ENCODE measurements at regions not wholly inside any gene's neighbourhood (a gene's known extent, or its start where the extent isn't known, plus 50 kb on each side); places are given as distances from the start of the nearest gene placed in this dataset.

DNA sequence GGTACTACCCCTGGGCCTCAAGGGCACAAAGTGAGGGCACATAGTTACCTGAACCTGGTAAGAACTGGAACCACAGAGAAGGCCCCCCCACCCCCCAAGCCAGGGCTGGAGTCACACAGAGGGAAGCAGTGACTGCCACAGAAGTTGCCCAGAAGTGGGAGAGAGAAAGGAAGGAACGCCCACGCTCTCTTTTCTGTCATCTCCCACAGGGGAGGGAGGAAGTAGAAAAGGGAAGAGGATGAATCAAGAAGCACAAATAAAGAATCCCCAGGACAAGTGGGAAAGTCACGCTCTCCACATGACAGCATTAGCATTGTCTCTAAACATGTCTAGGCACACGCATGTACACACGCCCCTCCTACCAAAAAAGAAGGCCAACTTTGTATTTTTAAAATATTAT is 114.7 kb upstream of the FRMD4B start (continued):
- TF ChIP-seq, protein P1, sequence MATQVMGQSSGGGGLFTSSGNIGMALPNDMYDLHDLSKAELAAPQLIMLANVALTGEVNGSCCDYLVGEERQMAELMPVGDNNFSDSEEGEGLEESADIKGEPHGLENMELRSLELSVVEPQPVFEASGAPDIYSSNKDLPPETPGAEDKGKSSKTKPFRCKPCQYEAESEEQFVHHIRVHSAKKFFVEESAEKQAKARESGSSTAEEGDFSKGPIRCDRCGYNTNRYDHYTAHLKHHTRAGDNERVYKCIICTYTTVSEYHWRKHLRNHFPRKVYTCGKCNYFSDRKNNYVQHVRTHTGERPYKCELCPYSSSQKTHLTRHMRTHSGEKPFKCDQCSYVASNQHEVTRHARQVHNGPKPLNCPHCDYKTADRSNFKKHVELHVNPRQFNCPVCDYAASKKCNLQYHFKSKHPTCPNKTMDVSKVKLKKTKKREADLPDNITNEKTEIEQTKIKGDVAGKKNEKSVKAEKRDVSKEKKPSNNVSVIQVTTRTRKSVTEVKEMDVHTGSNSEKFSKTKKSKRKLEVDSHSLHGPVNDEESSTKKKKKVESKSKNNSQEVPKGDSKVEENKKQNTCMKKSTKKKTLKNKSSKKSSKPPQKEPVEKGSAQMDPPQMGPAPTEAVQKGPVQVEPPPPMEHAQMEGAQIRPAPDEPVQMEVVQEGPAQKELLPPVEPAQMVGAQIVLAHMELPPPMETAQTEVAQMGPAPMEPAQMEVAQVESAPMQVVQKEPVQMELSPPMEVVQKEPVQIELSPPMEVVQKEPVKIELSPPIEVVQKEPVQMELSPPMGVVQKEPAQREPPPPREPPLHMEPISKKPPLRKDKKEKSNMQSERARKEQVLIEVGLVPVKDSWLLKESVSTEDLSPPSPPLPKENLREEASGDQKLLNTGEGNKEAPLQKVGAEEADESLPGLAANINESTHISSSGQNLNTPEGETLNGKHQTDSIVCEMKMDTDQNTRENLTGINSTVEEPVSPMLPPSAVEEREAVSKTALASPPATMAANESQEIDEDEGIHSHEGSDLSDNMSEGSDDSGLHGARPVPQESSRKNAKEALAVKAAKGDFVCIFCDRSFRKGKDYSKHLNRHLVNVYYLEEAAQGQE (IDR thresholded peaks at IDR 0.05; ENCODE audit: low read depth, low read length), result no peak
- TF ChIP-seq MXI1 (IDR thresholded peaks at IDR 0.05; ENCODE audit: low read depth, low read length), result no peak
- TF ChIP-seq RCOR1 (conservative IDR thresholded peaks at IDR 0.05; ENCODE audit: low read depth, low read length), result no peak

DNA sequence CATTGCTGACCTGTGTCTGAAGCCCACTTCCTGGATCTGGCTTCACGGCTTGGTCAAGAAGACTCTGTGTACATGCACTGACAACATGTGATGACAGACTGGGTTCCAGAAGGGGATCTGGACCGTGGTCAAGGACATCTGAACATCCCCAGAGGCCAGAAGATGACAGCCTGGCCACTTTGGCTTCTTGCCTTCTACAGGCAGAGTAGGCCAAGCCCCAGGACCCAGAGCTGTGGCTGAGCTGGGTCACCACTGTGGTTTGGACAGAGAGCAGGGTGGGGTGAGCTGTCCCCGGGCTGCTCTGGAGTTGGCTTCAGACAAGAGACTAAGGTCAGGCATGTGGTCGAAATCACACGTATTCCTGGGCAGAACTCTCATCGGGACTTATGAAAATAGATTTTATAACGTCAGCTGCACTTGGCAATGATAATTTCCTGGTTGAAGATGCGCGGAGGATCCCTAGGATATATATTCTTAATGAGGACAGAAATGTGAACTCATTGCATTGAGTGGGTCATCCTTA is 114.1 kb upstream of the FRMD4B start:
- Histone ChIP-seq H3K4me1 (ENCODE audit: control insufficient read depth, insufficient read depth, low read length) (no peaks in the 10 kb centered on the region), H3K9ac (ENCODE audit: control insufficient read depth, insufficient read depth, low read length) (no peak overlapping the region), H3K27me3 (replicated peaks in 1 of 2; ENCODE audit: control insufficient read depth in 2 of 2, insufficient read depth in 2 of 2, low read length in 1 of 2) (no peaks in the 10 kb centered on the region; a peak in 1 of 4 replicates), H4K20me1 (ENCODE audit: control insufficient read depth, insufficient read depth) (no peaks in the 10 kb centered on the region), H3K79me2 (ENCODE audit: control insufficient read depth, insufficient read depth, low read length) (no peaks in the 10 kb centered on the region), H3K4me2 (ENCODE audit: control insufficient read depth, insufficient read depth) (no peak overlapping the region), H3K27ac (ENCODE audit: control insufficient read depth, insufficient read depth) (no peak overlapping the region), H2AFZ (ENCODE audit: control insufficient read depth, low read depth, low read length) (no peak overlapping the region), H3K36me3 (ENCODE audit: control insufficient read depth in 2 of 2, insufficient read depth in 2 of 2, low read length in 1 of 2) (no peaks in the 10 kb centered on the region), H3K4me3 (no peak overlapping the region), H3K9me3 (replicated peaks; ENCODE audit: control insufficient read depth, insufficient read depth, low read length) (no peaks in the 10 kb centered on the region)
- ATAC-seq (no peak), DNase-seq (ENCODE audit: low read depth, low spot score) (no peak), FAIRE-seq (no peak)
- RAD21 ChIA-PET (ENCODE audit: unreplicated experiment), result no interaction called here
- intact Hi-C loops (cut with micrococcal nuclease; ENCODE audit: unreplicated experiment), result no loop called here
- CTCF ChIA-PET, result no interaction called here
- SMC1A ChIA-PET (ENCODE audit: uncharacterized antibody, unreplicated experiment), result no interaction called here
- in situ Hi-C loops (cut with MboI), result no loop called here
- 31% methylated on average over 9 of the region's 9 CpGs for WGBS (ENCODE audit: insufficient coverage, insufficient replicate concordance, low lambda C conversion rate, missing lambda C conversion rate)
- BruUV-seq (replicated peaks), result no TSS peak
- POLR2A ChIA-PET, result no interaction called here
- no peak for TF ChIP-seq NFYB (IDR thresholded peaks at IDR 0.05; ENCODE audit: insufficient read depth, low read depth, low read length)
- no peak for TF ChIP-seq WRNIP1 (IDR thresholded peaks at IDR 0.05; ENCODE audit: borderline replicate concordance, low read depth, low read length)
- no peak for TF ChIP-seq RFX5 (IDR thresholded peaks at IDR 0.05; ENCODE audit: low read depth, low read length)
- no peak for TF ChIP-seq ASH2L (IDR thresholded peaks at IDR 0.05; ENCODE audit: borderline replicate concordance, low read depth)
- TF ChIP-seq, protein P2, sequence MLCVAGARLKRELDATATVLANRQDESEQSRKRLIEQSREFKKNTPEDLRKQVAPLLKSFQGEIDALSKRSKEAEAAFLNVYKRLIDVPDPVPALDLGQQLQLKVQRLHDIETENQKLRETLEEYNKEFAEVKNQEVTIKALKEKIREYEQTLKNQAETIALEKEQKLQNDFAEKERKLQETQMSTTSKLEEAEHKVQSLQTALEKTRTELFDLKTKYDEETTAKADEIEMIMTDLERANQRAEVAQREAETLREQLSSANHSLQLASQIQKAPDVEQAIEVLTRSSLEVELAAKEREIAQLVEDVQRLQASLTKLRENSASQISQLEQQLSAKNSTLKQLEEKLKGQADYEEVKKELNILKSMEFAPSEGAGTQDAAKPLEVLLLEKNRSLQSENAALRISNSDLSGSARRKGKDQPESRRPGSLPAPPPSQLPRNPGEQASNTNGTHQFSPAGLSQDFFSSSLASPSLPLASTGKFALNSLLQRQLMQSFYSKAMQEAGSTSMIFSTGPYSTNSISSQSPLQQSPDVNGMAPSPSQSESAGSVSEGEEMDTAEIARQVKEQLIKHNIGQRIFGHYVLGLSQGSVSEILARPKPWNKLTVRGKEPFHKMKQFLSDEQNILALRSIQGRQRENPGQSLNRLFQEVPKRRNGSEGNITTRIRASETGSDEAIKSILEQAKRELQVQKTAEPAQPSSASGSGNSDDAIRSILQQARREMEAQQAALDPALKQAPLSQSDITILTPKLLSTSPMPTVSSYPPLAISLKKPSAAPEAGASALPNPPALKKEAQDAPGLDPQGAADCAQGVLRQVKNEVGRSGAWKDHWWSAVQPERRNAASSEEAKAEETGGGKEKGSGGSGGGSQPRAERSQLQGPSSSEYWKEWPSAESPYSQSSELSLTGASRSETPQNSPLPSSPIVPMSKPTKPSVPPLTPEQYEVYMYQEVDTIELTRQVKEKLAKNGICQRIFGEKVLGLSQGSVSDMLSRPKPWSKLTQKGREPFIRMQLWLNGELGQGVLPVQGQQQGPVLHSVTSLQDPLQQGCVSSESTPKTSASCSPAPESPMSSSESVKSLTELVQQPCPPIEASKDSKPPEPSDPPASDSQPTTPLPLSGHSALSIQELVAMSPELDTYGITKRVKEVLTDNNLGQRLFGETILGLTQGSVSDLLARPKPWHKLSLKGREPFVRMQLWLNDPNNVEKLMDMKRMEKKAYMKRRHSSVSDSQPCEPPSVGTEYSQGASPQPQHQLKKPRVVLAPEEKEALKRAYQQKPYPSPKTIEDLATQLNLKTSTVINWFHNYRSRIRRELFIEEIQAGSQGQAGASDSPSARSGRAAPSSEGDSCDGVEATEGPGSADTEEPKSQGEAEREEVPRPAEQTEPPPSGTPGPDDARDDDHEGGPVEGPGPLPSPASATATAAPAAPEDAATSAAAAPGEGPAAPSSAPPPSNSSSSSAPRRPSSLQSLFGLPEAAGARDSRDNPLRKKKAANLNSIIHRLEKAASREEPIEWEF (IDR thresholded peaks at IDR 0.05; ENCODE audit: insufficient replicate concordance, low read depth, low read length), result no peak
- TF ChIP-seq CHD1 (IDR thresholded peaks at IDR 0.05; ENCODE audit: low read depth, low read length), result no peak
- no peak for TF ChIP-seq BMI1 (IDR thresholded peaks at IDR 0.05; ENCODE audit: borderline replicate concordance)
- TF ChIP-seq, protein P3, sequence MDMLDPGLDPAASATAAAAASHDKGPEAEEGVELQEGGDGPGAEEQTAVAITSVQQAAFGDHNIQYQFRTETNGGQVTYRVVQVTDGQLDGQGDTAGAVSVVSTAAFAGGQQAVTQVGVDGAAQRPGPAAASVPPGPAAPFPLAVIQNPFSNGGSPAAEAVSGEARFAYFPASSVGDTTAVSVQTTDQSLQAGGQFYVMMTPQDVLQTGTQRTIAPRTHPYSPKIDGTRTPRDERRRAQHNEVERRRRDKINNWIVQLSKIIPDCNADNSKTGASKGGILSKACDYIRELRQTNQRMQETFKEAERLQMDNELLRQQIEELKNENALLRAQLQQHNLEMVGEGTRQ (IDR thresholded peaks at IDR 0.05; ENCODE audit: borderline replicate concordance, low read depth, low read length), result no peak
- TF ChIP-seq, protein P4, sequence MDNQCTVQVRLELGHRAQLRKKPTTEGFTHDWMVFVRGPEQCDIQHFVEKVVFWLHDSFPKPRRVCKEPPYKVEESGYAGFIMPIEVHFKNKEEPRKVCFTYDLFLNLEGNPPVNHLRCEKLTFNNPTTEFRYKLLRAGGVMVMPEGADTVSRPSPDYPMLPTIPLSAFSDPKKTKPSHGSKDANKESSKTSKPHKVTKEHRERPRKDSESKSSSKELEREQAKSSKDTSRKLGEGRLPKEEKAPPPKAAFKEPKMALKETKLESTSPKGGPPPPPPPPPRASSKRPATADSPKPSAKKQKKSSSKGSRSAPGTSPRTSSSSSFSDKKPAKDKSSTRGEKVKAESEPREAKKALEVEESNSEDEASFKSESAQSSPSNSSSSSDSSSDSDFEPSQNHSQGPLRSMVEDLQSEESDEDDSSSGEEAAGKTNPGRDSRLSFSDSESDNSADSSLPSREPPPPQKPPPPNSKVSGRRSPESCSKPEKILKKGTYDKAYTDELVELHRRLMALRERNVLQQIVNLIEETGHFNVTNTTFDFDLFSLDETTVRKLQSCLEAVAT (IDR thresholded peaks at IDR 0.05), result no peak
